HepG2 (cell line): ENCODE measurements at regions not wholly inside any gene's neighbourhood (a gene's known extent, or its start where the extent isn't known, plus 50 kb on each side); places are given as distances from the start of the nearest gene placed in this dataset.

Experiments
- AHR ChIP-seq: IDR thresholded peaks from 2 replicates; pipeline ENCODE4 v1.6.1; 2018; ENCODE audit warnings: missing genetic modification reagents, missing compliant biosample characterization
- CSRNP2 ChIP-seq: sonication (generic); formaldehyde crosslinking; conservative IDR thresholded peaks from 2 replicates; pipeline ENCODE4 v1.8.0; 2022; ENCODE audit warnings: low read depth, missing genetic modification reagents
- DZIP1 ChIP-seq: sonication (generic); formaldehyde crosslinking; IDR thresholded peaks from 2 replicates; pipeline ENCODE4 v1.5.0; 2020; ENCODE audit warnings: mild to moderate bottlenecking, missing genetic modification reagents
- ELF1 ChIP-seq: sonication (generic); formaldehyde crosslinking; IDR thresholded peaks from 2 replicates; pipeline ENCODE4 v1.4.0; 2020; ENCODE audit warnings: missing genetic modification reagents
- ELK4 ChIP-seq: sonication (generic); formaldehyde crosslinking; IDR thresholded peaks from 2 replicates; pipeline ENCODE4 v1.9.0; 2021; ENCODE audit warnings: missing genetic modification reagents, borderline replicate concordance
- GATAD1 ChIP-seq: IDR thresholded peaks from 2 replicates; pipeline ENCODE4 v1.6.1; 2016; ENCODE audit warnings: missing genetic modification reagents, missing compliant biosample characterization
- HMGXB3 ChIP-seq: sonication (generic); formaldehyde crosslinking; IDR thresholded peaks from 2 replicates; pipeline ENCODE4 v1.4.0; 2020; ENCODE audit warnings: missing genetic modification reagents, borderline replicate concordance
- NR0B2 ChIP-seq: sonication (generic); formaldehyde crosslinking; IDR thresholded peaks from 2 replicates; pipeline ENCODE4 v1.4.0; 2020; ENCODE audit warnings: mild to moderate bottlenecking, missing genetic modification reagents
- ZEB1 ChIP-seq: IDR thresholded peaks from 2 replicates; pipeline ENCODE4 v1.6.1; 2012; ENCODE audit warnings: mild to moderate bottlenecking, low read depth, inconsistent platforms; ENCODE audit not compliant: insufficient replicate concordance
- ZNF24 ChIP-seq: fragments of 450-650 bp; IDR thresholded peaks from 2 replicates; pipeline ENCODE4 v1.6.1; 2017; ENCODE audit warnings: antibody characterized with exemption, mild to moderate bottlenecking
- ZNF280D ChIP-seq: sonication (generic); formaldehyde crosslinking; IDR thresholded peaks from 2 replicates; pipeline ENCODE4 v1.5.1; 2020; ENCODE audit warnings: mild to moderate bottlenecking, missing genetic modification reagents
- ZNF382 ChIP-seq: sonication (generic); formaldehyde crosslinking; IDR thresholded peaks from 2 replicates; pipeline ENCODE4 v1.5.0; 2020; ENCODE audit warnings: missing genetic modification reagents, mild to moderate bottlenecking, borderline replicate concordance
- ZNF383 ChIP-seq: sonication (generic); formaldehyde crosslinking; IDR thresholded peaks from 2 replicates; pipeline ENCODE4 v1.4.0; 2020; ENCODE audit warnings: missing genetic modification reagents, mild to moderate bottlenecking, borderline replicate concordance
- ZNF720 ChIP-seq: sonication (generic); formaldehyde crosslinking; IDR thresholded peaks from 2 replicates; pipeline ENCODE4 v1.4.0; 2020; ENCODE audit warnings: missing genetic modification reagents
- ZNF879 ChIP-seq: sonication (generic); formaldehyde crosslinking; IDR thresholded peaks from 2 replicates; pipeline ENCODE4 v1.8.1; 2023; ENCODE audit warnings: missing genetic modification reagents

GRCh38 chr20:50292591-50293283 lies 102.1 kb downstream of the CEBPB start (continued):
- TF ChIP-seq ZNF280D (CRISPR knock-in tag) = peak; percentile 89
- TF ChIP-seq DZIP1 (CRISPR knock-in tag) = peak; percentile 84
- peak; percentile 84 for TF ChIP-seq GATAD1 (CRISPR knock-in tag)
- no peak for TF ChIP-seq ELK4 (CRISPR knock-in tag)
- TF ChIP-seq ZNF383 (CRISPR knock-in tag) = peak; percentile 97; the same call in 1 of the 2 replicates
- TF ChIP-seq ZNF382 (CRISPR knock-in tag) = no peak
- TF ChIP-seq ZNF879 = 0 out of 2 replicates have a peak, but pooled peaks have one; percentile 63
- TF ChIP-seq NR0B2 = 0 out of 2 replicates have a peak, but pooled peaks have one; percentile 7
- TF ChIP-seq ZNF720 (CRISPR knock-in tag) = no peak
- no peak for TF ChIP-seq CSRNP2
- peak; percentile 82 for TF ChIP-seq ZEB1
- TF ChIP-seq ELF1 (CRISPR knock-in tag) = peak; percentile 96
- peak; percentile 95 for TF ChIP-seq HMGXB3 (CRISPR knock-in tag)
- peak; percentile 64; the same call in 1 of the 2 replicates for TF ChIP-seq ZNF24
- no peak for TF ChIP-seq AHR (CRISPR knock-in tag)
